H1 (cell line): ENCODE measurements at regions not wholly inside any gene's neighbourhood (a gene's known extent, or its start where the extent isn't known, plus 50 kb on each side); places are given as distances from the start of the nearest gene placed in this dataset.

Experiments used
- SAP30 ChIP-seq: fragments of 300-600 bp; sonication (generic); IDR thresholded peaks from 2 replicates; pipeline ENCODE4 v1.7.1; 2012; ENCODE audit warnings: low read length, moderate library complexity, mild to moderate bottlenecking, inconsistent platforms; ENCODE audit not compliant: insufficient read depth, insufficient replicate concordance

GRCh38 chr4:131296192-131296591, 1852.9 kb upstream of the PCDH10 start (continued):
- TF ChIP-seq SAP30, result no peak
